Aorta (tissue), 5 donors: ENCODE measurements at regions not wholly inside any gene's neighbourhood (a gene's known extent, or its start where the extent isn't known, plus 50 kb on each side); places are given as distances from the start of the nearest gene placed in this dataset.
A peak's percentile ranks its signal among the peaks of the same experiment; 100 is the strongest.
"Not testable (repeated sequence)": the region's sequence is repeated elsewhere in the genome, so short reads cannot be mapped to it uniquely, and the experiment has no call there.

Experiments
- ATAC-seq: fragments of 200-7000 bp; cut with Tn5 transposase; one replicate; pipeline ENCODE4 v1.9.1; 2022; ENCODE audit warnings: moderate library complexity; ENCODE audit not compliant: low FRiP score
- DNase-seq, 2 donors: peaks; one replicate each; pipeline ENCODE4 v3.0.0-alpha.2; 2020
- H3K27ac ChIP-seq, 2 donors: one replicate each; pipeline ENCODE4 v1.5.1; 2013; ENCODE audit warnings: low read length in 2 of 2, mild to moderate bottlenecking in 2 of 2, moderate library complexity in 2 of 2, control low read depth in 1 of 2, inconsistent platforms in 1 of 2, low read depth in 1 of 2
- H3K27me3 ChIP-seq, 2 donors: one replicate each; pipeline ENCODE4 v1.6.1; 2013; ENCODE audit warnings: control low read depth in 1 of 2, low read length in 1 of 2, mild to moderate bottlenecking in 1 of 2, moderate library complexity in 1 of 2; ENCODE audit not compliant: insufficient read depth in 2 of 2, control insufficient read depth in 1 of 2
- H3K36me3 ChIP-seq, 2 donors: one replicate each; pipeline ENCODE4 v1.6.1; 2013; ENCODE audit warnings: control low read depth in 1 of 2, low read length in 1 of 2, mild to moderate bottlenecking in 1 of 2; ENCODE audit not compliant: insufficient read depth in 2 of 2, control insufficient read depth in 1 of 2
- H3K4me1 ChIP-seq, 2 donors: one replicate each; pipeline ENCODE4 v1.6.1; 2013; ENCODE audit warnings: low read length in 2 of 2, control low read depth in 1 of 2, mild to moderate bottlenecking in 1 of 2, moderate library complexity in 1 of 2; ENCODE audit not compliant: insufficient read depth in 2 of 2, control insufficient read depth in 1 of 2
- H3K4me3 ChIP-seq, 2 donors: one replicate each; pipeline ENCODE4 v1.5.1; 2013; ENCODE audit warnings: low read length in 2 of 2, control low read depth in 1 of 2, mild to moderate bottlenecking in 1 of 2
- H3K9me3 ChIP-seq: one replicate; pipeline ENCODE4 v1.6.1; 2013; ENCODE audit warnings: mild to moderate bottlenecking, low read length; ENCODE audit not compliant: control insufficient read depth
- WGBS, 2 donors: extraction: QIAGEN DNeasy Blood & Tissue Kit; methylation state at CpG; one replicate each; pipeline ENCODE4 v1.1.7; 2013; 5-methylcytosine and 5-hydroxymethylcytosine counted together
- intact Hi-C, 2 donors: fragments of 100-400 bp; cut with DNase I; formaldehyde crosslinking; loops; one replicate each; pipeline versions ENCODE4 v1.14.2 to v1.15.0; 2022
- donor health status: healthy with polysubstance abuse.
- donor health status: Bipolar disorder and iron deficiency.
- donor health status: DM: no; HTN: no; CAD: no.
- donor health status: DM: no; HTN: no; CAD: no.
- donor health status: DM: yes; HTN: yes; CAD: no.

GRCh38 chr22:23459645-23460516 lies 120.2 kb downstream of the IGLL1 start:
- H3K27ac ChIP-seq, H3K9me3 ChIP-seq, ATAC-seq, H3K27me3 ChIP-seq, H3K36me3 ChIP-seq, H3K4me1 ChIP-seq, intact Hi-C loops, H3K4me3 ChIP-seq: not testable (repeated sequence)
- 75 to 81% methylated on average over 23 to 24 of the region's 24 CpGs for WGBS, 2 donors
- DNase-seq = peak in 1 of 2 donors; percentile 60

- H3K36me3 ChIP-seq = no peaks in the 10 kb centered on the region
- H3K27me3 ChIP-seq = no peaks in the 10 kb centered on the region
- 86 to 91% methylated on average over 64 of the region's 64 CpGs for WGBS, 2 donors
- no peak for ATAC-seq
- no peak overlapping the region for H3K27ac ChIP-seq
- intact Hi-C loops = no loop called here
- peak in 1 of 2 donors; percentile 54 for DNase-seq
- H3K4me3 ChIP-seq = no peak overlapping the region
- H3K4me1 ChIP-seq = no peaks in the 10 kb centered on the region
- no peaks in the 10 kb centered on the region for H3K9me3 ChIP-seq
Measured at GRCh38 chr22:23458663-23459541, 121.2 kb downstream of the IGLL1 start.

- H3K4me3 ChIP-seq = no peak overlapping the region
- no peak for ATAC-seq
- H3K27ac ChIP-seq = no peak overlapping the region
- WGBS, 2 donors = 64 to 67% methylated on average over 21 of the region's 21 CpGs
- H3K9me3 ChIP-seq = no peaks in the 10 kb centered on the region
- intact Hi-C loops = no loop called here
- H3K27me3 ChIP-seq = no peaks in the 10 kb centered on the region
- peak in 1 of 2 donors; percentile 66 for DNase-seq
- no peaks in the 10 kb centered on the region for H3K4me1 ChIP-seq
- no peaks in the 10 kb centered on the region for H3K36me3 ChIP-seq
Measured at GRCh38 chr22:23457380-23457985, 122.6 kb downstream of the IGLL1 start.

GRCh38 chr22:23456666-23457379 lies 123.3 kb downstream of the IGLL1 start:
- intact Hi-C loops, DNase-seq: not testable (repeated sequence)

GRCh38 chr22:23454345-23454744 lies 125.7 kb downstream of the IGLL1 start:
- H3K36me3 ChIP-seq, DNase-seq, H3K4me3 ChIP-seq, ATAC-seq, H3K9me3 ChIP-seq, H3K27me3 ChIP-seq, H3K4me1 ChIP-seq, intact Hi-C loops, H3K27ac ChIP-seq: not testable (repeated sequence)
- WGBS, 2 donors = 69 to 88% methylated on average over 9 of the region's 9 CpGs

More at GRCh38 chr22:23456666-23457379, 123.3 kb downstream of the IGLL1 start:
- ATAC-seq = peak; percentile 27
- not testable (repeated sequence) for H3K4me1 ChIP-seq, H3K4me3 ChIP-seq, H3K36me3 ChIP-seq, H3K9me3 ChIP-seq, H3K27me3 ChIP-seq, H3K27ac ChIP-seq
- WGBS, 2 donors = 44 to 57% methylated on average over 27 of the region's 27 CpGs

- intact Hi-C loops = no loop called here
- DNase-seq (no peak), ATAC-seq (no peak)
- no peak overlapping the region for H3K27ac ChIP-seq
- no peaks in the 10 kb centered on the region for H3K9me3 ChIP-seq
- 76 to 82% methylated on average over 9 of the region's 9 CpGs for WGBS, 2 donors
- H3K36me3 ChIP-seq = no peaks in the 10 kb centered on the region
- no peaks in the 10 kb centered on the region for H3K4me1 ChIP-seq
- H3K4me3 ChIP-seq = no peak overlapping the region
- no peaks in the 10 kb centered on the region for H3K27me3 ChIP-seq
Measured at GRCh38 chr22:23453277-23453676, 126.8 kb downstream of the IGLL1 start.

- Histone ChIP-seq H3K27ac (no peak overlapping the region), H3K27me3 (no peaks in the 10 kb centered on the region), H3K4me3 (no peak overlapping the region), H3K4me1 (no peaks in the 10 kb centered on the region), H3K36me3 (no peaks in the 10 kb centered on the region), H3K9me3 (no peaks in the 10 kb centered on the region)
- intact Hi-C loops = no loop called here
- ATAC-seq (no peak), DNase-seq (no peak)
- 74 to 75% methylated on average over 22 to 23 of the region's 23 CpGs for WGBS, 2 donors
Measured at GRCh38 chr22:23452231-23453010, 127.7 kb downstream of the IGLL1 start.
